Posterior vena cava (tissue), 2 donors: ENCODE measurements at regions not wholly inside any gene's neighbourhood (a gene's known extent, or its start where the extent isn't known, plus 50 kb on each side); places are given as distances from the start of the nearest gene placed in this dataset.

ENCODE experiments used
- DNase-seq: peaks from one replicate; pipeline ENCODE4 v3.0.0-alpha.2; 2020; ENCODE audit warnings: low spot score
- intact Hi-C, 2 donors: fragments of 100-400 bp; cut with DNase I; formaldehyde crosslinking; loops; one replicate each; pipeline versions ENCODE4 v1.14.1 to v1.14.2; 2022 to 2023
- donor health status: DM: yes; HTN: yes; CAD: no.
- donor health status: DM: yes; HTN: yes; CAD: no.

GRCh38 chr2:175457895-175458448 lies 276.5 kb upstream of the ATP5MC3 start:
- no peak for DNase-seq
- intact Hi-C loops, result no loop called here

GRCh38 chr2:175454953-175455389 lies 273.5 kb upstream of the ATP5MC3 start:
- intact Hi-C loops, result no loop called here

GRCh38 chr2:175450029-175450760 lies 268.7 kb upstream of the ATP5MC3 start:
- intact Hi-C loops, result no loop called here
- no peak for DNase-seq

More at GRCh38 chr2:175454953-175455389, 273.5 kb upstream of the ATP5MC3 start:
- no peak for DNase-seq

- intact Hi-C loops, result loop anchor here in 1 of 2 donors (5.0 to 10.0 kb wide), 2 partner anchors 215 to 1288 kb away; no protein-coding TSS in a partner anchor
- no peak for DNase-seq
Observed at GRCh38 chr2:175449616-175450015, 268.1 kb upstream of the ATP5MC3 start.

GRCh38 chr2:175446201-175446600 lies 264.7 kb upstream of the ATP5MC3 start:
- no peak for DNase-seq
- intact Hi-C loops, result loop anchor here in 1 of 2 donors (5.0 to 10.0 kb wide), 2 partner anchors 219 to 1291 kb away; no protein-coding TSS in a partner anchor

GRCh38 chr2:175445281-175445680 lies 263.8 kb upstream of the ATP5MC3 start:
- no peak for DNase-seq
- intact Hi-C loops, result loop anchor here in 1 of 2 donors (5.0 to 10.0 kb wide), 2 partner anchors 220 to 1292 kb away; no protein-coding TSS in a partner anchor

GRCh38 chr2:175442441-175442840 lies 260.9 kb upstream of the ATP5MC3 start:
- intact Hi-C loops, result loop anchor here in 1 of 2 donors (10.0 kb wide), 1 partner anchor 222 kb away; no protein-coding TSS in a partner anchor

GRCh38 chr2:175441181-175441761 lies 259.8 kb upstream of the ATP5MC3 start:
- no peak for DNase-seq
- intact Hi-C loops, result loop anchor here in 1 of 2 donors (10.0 kb wide), 1 partner anchor 224 kb away; no protein-coding TSS in a partner anchor

More at GRCh38 chr2:175442441-175442840, 260.9 kb upstream of the ATP5MC3 start:
- no peak for DNase-seq

- intact Hi-C loops, result no loop called here
- DNase-seq, result no peak
Observed at GRCh38 chr2:175439416-175439815, 257.9 kb upstream of the ATP5MC3 start.

GRCh38 chr2:175437167-175437566 lies 255.7 kb upstream of the ATP5MC3 start:
- no peak for DNase-seq
- intact Hi-C loops, result no loop called here

GRCh38 chr2:175436076-175436475 lies 254.6 kb upstream of the ATP5MC3 start:
- intact Hi-C loops, result no loop called here
- DNase-seq, result no peak

- no peak for DNase-seq
- intact Hi-C loops, result no loop called here
Observed at GRCh38 chr2:175435012-175435411, 253.5 kb upstream of the ATP5MC3 start.

GRCh38 chr2:175432793-175433192 lies 251.3 kb upstream of the ATP5MC3 start:
- no peak for DNase-seq
- intact Hi-C loops, result no loop called here

- intact Hi-C loops, result no loop called here
- no peak for DNase-seq
Observed at GRCh38 chr2:175432021-175432420, 250.5 kb upstream of the ATP5MC3 start.

GRCh38 chr2:175431101-175431946 lies 249.8 kb upstream of the ATP5MC3 start:
- no peak for DNase-seq
- intact Hi-C loops, result no loop called here

- no peak for DNase-seq
- intact Hi-C loops, result no loop called here
Observed at GRCh38 chr2:175430236-175430635, 248.7 kb upstream of the ATP5MC3 start.

GRCh38 chr2:175418224-175418835 lies 236.8 kb upstream of the ATP5MC3 start:
- intact Hi-C loops, result no loop called here
- DNase-seq, result no peak

GRCh38 chr2:175414882-175415487 lies 233.5 kb upstream of the ATP5MC3 start:
- intact Hi-C loops, result no loop called here
- DNase-seq, result no peak
